ENCODE measurements at regions not wholly inside any gene's neighbourhood (a gene's known extent, or its start where the extent isn't known, plus 50 kb on each side); places are given as distances from the start of the nearest gene placed in this dataset.

GRCh38 chr11:91850533-91851275 is 373.9 kb upstream of the FAT3 start (continued):
- TF ChIP-seq HIC1 (tag by site-specific recombination; IDR thresholded peaks at IDR 0.05), result no peak
- no peak for TF ChIP-seq ZNF514 (tag by site-specific recombination; IDR thresholded peaks at IDR 0.05)
- TF ChIP-seq ZNF571 (tag by site-specific recombination; IDR thresholded peaks at IDR 0.05), result no peak

GRCh38 chr11:91850021-91850420 is 374.6 kb upstream of the FAT3 start:
- H3K27ac ChIP-seq (ENCODE audit: extremely low read depth, low read depth, low read length), result no peak overlapping the region
- H3K36me3 ChIP-seq (ENCODE audit: control insufficient read depth in 2 of 2, insufficient read depth in 1 of 2, low read length in 2 of 2), result no peaks in the 10 kb centered on the region
- H3K4me3 ChIP-seq (ENCODE audit: low read depth, low read length), result no peak overlapping the region
- H3K4me1 ChIP-seq (ENCODE audit: control insufficient read depth, insufficient read depth, low read length), result no peaks in the 10 kb centered on the region
- CTCF ChIA-PET, result interaction anchor here (0.6 to 1.1 kb wide), 3 partner anchors 9 to 60 kb away, joined by 3 to 7 read pairs (median 4); no protein-coding TSS in a partner anchor
- no peaks in the 10 kb centered on the region for H3K9me3 ChIP-seq (ENCODE audit: control insufficient read depth, insufficient read depth, low read depth, low read length)
- POLR2A ChIA-PET, result no interaction called here
- TF ChIP-seq ZNF394 (tag by site-specific recombination; IDR thresholded peaks at IDR 0.05; ENCODE audit: borderline replicate concordance) (no peak), ZNF544 (tag by site-specific recombination; IDR thresholded peaks at IDR 0.05) (no peak), ZNF548 (tag by site-specific recombination; IDR thresholded peaks at IDR 0.05) (no peak), GLIS2 (tag by site-specific recombination; IDR thresholded peaks at IDR 0.05) (no peak), ZNF510 (tag by site-specific recombination; IDR thresholded peaks at IDR 0.05; ENCODE audit: insufficient replicate concordance) (no peak), ZNF37A (tag by site-specific recombination; IDR thresholded peaks at IDR 0.05) (no peak), ZNF174 (tag by site-specific recombination; IDR thresholded peaks at IDR 0.05) (no peak), ZNF292 (tag by site-specific recombination; IDR thresholded peaks at IDR 0.05; ENCODE audit: borderline replicate concordance, low read depth) (no peak)

GRCh38 chr11:91846649-91847048 is 378.0 kb upstream of the FAT3 start:
- CTCF ChIA-PET, result no interaction called here
- Histone ChIP-seq H3K9me3 (ENCODE audit: control insufficient read depth, insufficient read depth, low read depth, low read length) (no peaks in the 10 kb centered on the region), H3K27ac (ENCODE audit: extremely low read depth, low read depth, low read length) (no peak overlapping the region), H3K36me3 (ENCODE audit: control insufficient read depth in 2 of 2, insufficient read depth in 1 of 2, low read length in 2 of 2) (no peaks in the 10 kb centered on the region), H3K4me1 (ENCODE audit: control insufficient read depth, insufficient read depth, low read length) (no peaks in the 10 kb centered on the region), H3K4me3 (ENCODE audit: low read depth, low read length) (no peak overlapping the region)
- POLR2A ChIA-PET, result no interaction called here
- TF ChIP-seq ZNF426 (tag by site-specific recombination; IDR thresholded peaks at IDR 0.05) (no peak), BCL11A (tag by site-specific recombination; IDR thresholded peaks at IDR 0.05; ENCODE audit: low read depth) (no peak), ZBTB10 (tag by site-specific recombination; IDR thresholded peaks at IDR 0.05) (no peak), PATZ1 (tag by site-specific recombination; IDR thresholded peaks at IDR 0.05) (no peak), ZNF433 (tag by site-specific recombination; IDR thresholded peaks at IDR 0.05; ENCODE audit: low read depth) (no peak), ZNF155 (tag by site-specific recombination; IDR thresholded peaks at IDR 0.05) (no peak), KLF17 (tag by site-specific recombination; IDR thresholded peaks at IDR 0.05) (no peak), ZNF280D (tag by site-specific recombination; IDR thresholded peaks at IDR 0.05) (no peak), KLF10 (tag by site-specific recombination; IDR thresholded peaks at IDR 0.05) (no peak), ZNF747 (tag by site-specific recombination; IDR thresholded peaks at IDR 0.05) (no peak), ZNF133 (tag by site-specific recombination; IDR thresholded peaks at IDR 0.05) (no peak)
